PC-9 (cell line): ENCODE measurements at regions not wholly inside any gene's neighbourhood (a gene's known extent, or its start where the extent isn't known, plus 50 kb on each side); places are given as distances from the start of the nearest gene placed in this dataset.
A peak's percentile ranks its signal among the peaks of the same experiment; 100 is the strongest.

ENCODE experiments used
- BruUV-seq: library from RNA; stranded (reverse); fragments of 400-500 nt; replicated peaks from 2 replicates; lab custom pipeline; 2021; lab: Mats Ljungman, UMichigan
- CTCF ChIA-PET: fragments of 300-600 bp; sonication (Branson Sonifier 250); formaldehyde crosslinking; loops from one replicate; lab custom pipeline; 2022; ENCODE audit warnings: antibody characterized with exemption; lab: Charles Lee
- POLR2A ChIA-PET: fragments of 300-600 bp; sonication (Branson Sonifier 250); formaldehyde crosslinking; loops from one replicate; lab custom pipeline; 2022; ENCODE audit warnings: antibody characterized with exemption; ENCODE audit not compliant: unreplicated experiment; lab: Charles Lee
- DNase-seq, 2 experiments: peaks; one replicate each; pipeline versions ENCODE4 v3.0.0 to v3.0.0-alpha.2; 2015 to 2022; ENCODE audit warnings: mixed read lengths in 1 of 2
- H2AFZ ChIP-seq: fragments of 200-600 bp; sonication (generic); 2 replicates; pipeline ENCODE4 v1.8.1; 2017; ENCODE audit warnings: antibody characterized with exemption
- H3F3A ChIP-seq: fragments of 200-600 bp; sonication (generic); 2 replicates; pipeline ENCODE4 v1.8.1; 2017; ENCODE audit warnings: antibody characterized with exemption, mild to moderate bottlenecking, low read depth; ENCODE audit not compliant: insufficient read depth
- H3K27ac ChIP-seq: fragments of 200-600 bp; sonication (generic); 2 replicates; pipeline ENCODE4 v1.6.1; 2016; ENCODE audit warnings: mixed run types
- H3K27me3 ChIP-seq: fragments of 200-600 bp; sonication (generic); 2 replicates; pipeline ENCODE4 v1.6.1; 2016; ENCODE audit warnings: low read depth, mixed run types; ENCODE audit not compliant: insufficient read depth
- H3K36me3 ChIP-seq: fragments of 200-600 bp; sonication (generic); 2 replicates; pipeline ENCODE4 v1.6.1; 2016; ENCODE audit warnings: low read depth, mixed run types
- H3K4me1 ChIP-seq: fragments of 200-600 bp; sonication (generic); replicated peaks from 2 replicates; pipeline ENCODE4 v1.6.1; 2016; ENCODE audit warnings: mixed run types; ENCODE audit not compliant: insufficient read depth
- H3K4me2 ChIP-seq: fragments of 200-600 bp; sonication (generic); 2 replicates; pipeline ENCODE4 v1.6.1; 2017; ENCODE audit warnings: mixed run types
- H3K4me3 ChIP-seq: fragments of 200-600 bp; sonication (generic); 2 replicates; pipeline ENCODE4 v1.6.1; 2016; ENCODE audit warnings: mixed run types
- H3K79me2 ChIP-seq: fragments of 200-600 bp; sonication (generic); 2 replicates; pipeline ENCODE4 v1.6.1; 2017; ENCODE audit warnings: low read depth, mixed run types
- H3K9me2 ChIP-seq: fragments of 200-600 bp; sonication (generic); 2 replicates; pipeline ENCODE4 v1.8.1; 2017; ENCODE audit warnings: mild to moderate bottlenecking; ENCODE audit not compliant: insufficient read depth
- H3K9me3 ChIP-seq: fragments of 200-600 bp; sonication (generic); 2 replicates; pipeline ENCODE4 v1.8.1; 2016; ENCODE audit warnings: low read depth; ENCODE audit not compliant: insufficient read depth
- H4K20me1 ChIP-seq: fragments of 200-600 bp; sonication (generic); 2 replicates; pipeline ENCODE4 v1.8.1; 2017; ENCODE audit not compliant: insufficient read depth
- EZH2 ChIP-seq: fragments of 200-600 bp; sonication (generic); IDR thresholded peaks from 2 replicates; pipeline ENCODE4 v1.8.0; 2017; ENCODE audit warnings: antibody characterized with exemption, low read depth
- intact Hi-C: fragments of 100-400 bp; cut with micrococcal nuclease; formaldehyde crosslinking; loops from one replicate; pipeline ENCODE4 v1.10.0; 2022; ENCODE audit not compliant: unreplicated experiment
- TF ChIP-seq, protein P1 (sequence below): fragments of 200-600 bp; sonication (generic); conservative IDR thresholded peaks from 2 replicates; pipeline ENCODE4 v1.6.1; 2017; ENCODE audit warnings: mixed run types, antibody characterized with exemption, mild to moderate bottlenecking, moderate library complexity

GRCh38 chr2:45123521-45124191, 114.4 kb upstream of the SIX2 start:
- Histone ChIP-seq H3F3A (peaks cover 30% of the 10 kb centered on the region), H3K79me2 (no peaks in the 10 kb centered on the region), H3K36me3 (no peaks in the 10 kb centered on the region), H3K4me1 (peaks cover 62% of the 10 kb centered on the region), H3K9me3 (no peaks in the 10 kb centered on the region), H3K27me3 (no peaks in the 10 kb centered on the region), H4K20me1 (no peaks in the 10 kb centered on the region), H3K4me2 (no peak overlapping the region), H3K27ac (no peak overlapping the region), H3K4me3 (no peak overlapping the region), H3K9me2 (no peaks in the 10 kb centered on the region), H2AFZ (no peak overlapping the region)
- POLR2A ChIA-PET: no interaction called here
- DNase-seq: peak in 1 of 2 experiments; percentile 80
- CTCF ChIA-PET: interaction anchor here (0.8 to 1.1 kb wide), 2 partner anchors 8 to 45 kb away, joined by 9 to 12 read pairs; no protein-coding TSS in a partner anchor
- TF ChIP-seq, protein P1, sequence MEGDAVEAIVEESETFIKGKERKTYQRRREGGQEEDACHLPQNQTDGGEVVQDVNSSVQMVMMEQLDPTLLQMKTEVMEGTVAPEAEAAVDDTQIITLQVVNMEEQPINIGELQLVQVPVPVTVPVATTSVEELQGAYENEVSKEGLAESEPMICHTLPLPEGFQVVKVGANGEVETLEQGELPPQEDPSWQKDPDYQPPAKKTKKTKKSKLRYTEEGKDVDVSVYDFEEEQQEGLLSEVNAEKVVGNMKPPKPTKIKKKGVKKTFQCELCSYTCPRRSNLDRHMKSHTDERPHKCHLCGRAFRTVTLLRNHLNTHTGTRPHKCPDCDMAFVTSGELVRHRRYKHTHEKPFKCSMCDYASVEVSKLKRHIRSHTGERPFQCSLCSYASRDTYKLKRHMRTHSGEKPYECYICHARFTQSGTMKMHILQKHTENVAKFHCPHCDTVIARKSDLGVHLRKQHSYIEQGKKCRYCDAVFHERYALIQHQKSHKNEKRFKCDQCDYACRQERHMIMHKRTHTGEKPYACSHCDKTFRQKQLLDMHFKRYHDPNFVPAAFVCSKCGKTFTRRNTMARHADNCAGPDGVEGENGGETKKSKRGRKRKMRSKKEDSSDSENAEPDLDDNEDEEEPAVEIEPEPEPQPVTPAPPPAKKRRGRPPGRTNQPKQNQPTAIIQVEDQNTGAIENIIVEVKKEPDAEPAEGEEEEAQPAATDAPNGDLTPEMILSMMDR: no peak
- no peak for TF ChIP-seq EZH2
- intact Hi-C loops: loop anchor here (5.0 kb wide), 2 partner anchors 114 to 154 kb away; no protein-coding TSS in a partner anchor
- no TSS peak for BruUV-seq

- Histone ChIP-seq H3F3A (peaks cover 34% of the 10 kb centered on the region), H3K4me2 (no peak overlapping the region), H4K20me1 (no peaks in the 10 kb centered on the region), H3K4me1 (peaks cover 62% of the 10 kb centered on the region), H3K79me2 (no peaks in the 10 kb centered on the region), H3K9me3 (no peaks in the 10 kb centered on the region), H3K9me2 (no peaks in the 10 kb centered on the region), H3K27ac (no peak overlapping the region), H3K27me3 (no peaks in the 10 kb centered on the region), H2AFZ (no peak overlapping the region), H3K4me3 (no peak overlapping the region), H3K36me3 (no peaks in the 10 kb centered on the region)
- intact Hi-C loops: loop anchor here (5.0 kb wide), 2 partner anchors 114 to 154 kb away; no protein-coding TSS in a partner anchor
- ChIA-PET POLR2A (no interaction called here), CTCF (interaction anchor here (0.8 to 1.1 kb wide), 2 partner anchors 9 to 45 kb away, joined by 9 to 12 read pairs; no protein-coding TSS in a partner anchor)
- BruUV-seq: no TSS peak
- DNase-seq: no peak
- TF ChIP-seq, protein P1: no peak
- TF ChIP-seq EZH2: no peak
These were observed 113.8 kb upstream of the SIX2 start for GRCh38 chr2:45123065-45123464.

DNA sequence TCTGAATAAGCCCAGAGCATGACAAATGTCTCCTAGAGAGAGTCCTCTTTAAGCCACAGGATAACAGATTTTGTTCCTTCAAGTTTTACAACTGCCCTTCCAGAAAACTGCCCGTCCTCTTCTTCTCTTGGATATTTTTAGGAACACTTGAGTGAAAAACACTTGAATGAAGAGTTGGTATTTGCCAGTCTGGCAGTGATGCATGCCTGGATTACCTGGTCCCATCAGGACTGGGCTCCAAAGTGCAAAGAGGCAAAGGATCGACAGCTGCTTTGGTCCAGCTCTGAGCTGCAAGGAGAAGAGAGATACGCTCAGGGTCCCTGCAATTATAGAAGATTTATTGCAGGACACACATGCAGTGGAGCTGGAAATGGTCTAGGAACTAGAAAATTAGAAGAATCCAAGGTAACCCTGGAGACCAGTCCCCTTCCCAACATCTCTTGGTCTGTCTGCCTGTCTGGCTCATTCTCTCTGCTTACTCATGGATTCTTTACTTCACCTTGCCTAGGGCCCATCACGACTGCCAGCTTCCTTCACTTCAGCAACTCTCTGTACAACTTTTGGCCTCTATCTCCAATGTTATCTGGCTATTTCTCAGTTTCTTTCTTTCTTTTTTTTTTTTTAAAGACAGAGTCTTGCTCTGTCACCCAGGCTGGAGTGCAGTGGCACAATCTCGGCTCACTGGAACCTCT, 112.1 kb upstream of the SIX2 start:
- intact Hi-C loops: loop anchor here (2.0 to 5.0 kb wide), 3 partner anchors 51 to 156 kb away; no protein-coding TSS in a partner anchor
- DNase-seq: peak in 1 of 2 experiments; percentile 60
- Histone ChIP-seq H3K27me3 (no peaks in the 10 kb centered on the region), H3K79me2 (no peaks in the 10 kb centered on the region), H3K27ac (peak overlapping the region; percentile 85), H3F3A (peaks cover 34% of the 10 kb centered on the region), H4K20me1 (no peaks in the 10 kb centered on the region), H3K36me3 (no peaks in the 10 kb centered on the region), H3K9me2 (no peaks in the 10 kb centered on the region), H3K9me3 (no peaks in the 10 kb centered on the region), H3K4me1 (peaks cover 63% of the 10 kb centered on the region), H3K4me2 (peak overlapping the region; percentile 57), H2AFZ (no peak overlapping the region), H3K4me3 (no peak overlapping the region)
- no TSS peak for BruUV-seq
- POLR2A ChIA-PET: interaction anchor here (0.6 kb wide), 4 partner anchors 7 to 1630 kb away, joined by 3 to 9 read pairs (median 8); no protein-coding TSS in a partner anchor
- CTCF ChIA-PET: interaction anchor here (0.9 kb wide), 1 partner anchor 45 kb away, joined by 3 read pairs; no protein-coding TSS in a partner anchor
- TF ChIP-seq EZH2: no peak
- TF ChIP-seq, protein P1: no peak
